ENCODE measurements at regions not wholly inside any gene's neighbourhood (a gene's known extent, or its start where the extent isn't known, plus 50 kb on each side); places are given as distances from the start of the nearest gene placed in this dataset.

- no peak overlapping the region for H3K4me2 ChIP-seq (ENCODE audit: low read length)
- H2AFZ ChIP-seq (ENCODE audit: low read depth, low read length, poor library complexity, severe bottlenecking): no peak overlapping the region
- CTCF ChIA-PET: no interaction called here
- peaks cover 10 to 16% of the 10 kb centered on the region in 2 experiments for H3K4me1 ChIP-seq (ENCODE audit: control insufficient read depth in 1 of 2, insufficient read depth in 2 of 2, low read length in 2 of 2)
- TF ChIP-seq ZNF274 (IDR thresholded peaks at IDR 0.05; ENCODE audit: low read depth, low read length) (no peak), EGR1 (IDR thresholded peaks at IDR 0.05; ENCODE audit: low read depth) (no peak), REST (IDR thresholded peaks at IDR 0.05; ENCODE audit: low read depth) (no peak), ZFX (IDR thresholded peaks at IDR 0.05) (no peak), SP1 (IDR thresholded peaks at IDR 0.05; ENCODE audit: low read depth) (no peak)
- intact Hi-C loops (cut with micrococcal nuclease): no loop called here
- no peak overlapping the region for H3K4me3 ChIP-seq (replicated peaks in 1 of 2; ENCODE audit: low read depth in 1 of 2, low read length in 2 of 2)
- DNase-seq (ENCODE audit: low read depth, low spot score) (no peak), ATAC-seq (no peak)
- no peaks in the 10 kb centered on the region for H4K20me1 ChIP-seq (ENCODE audit: insufficient read depth)
- BruUV-seq (replicated peaks): no TSS peak
- H3K27me3 ChIP-seq (ENCODE audit: insufficient read depth, low read length): no peaks in the 10 kb centered on the region
- H3K9me2 ChIP-seq (ENCODE audit: insufficient read depth): no peaks in the 10 kb centered on the region
- H3K79me2 ChIP-seq (ENCODE audit: insufficient read depth, low read length): no peaks in the 10 kb centered on the region
- RAD21 ChIA-PET (ENCODE audit: low non-redundant PET in 1 of 2, low total read pairs in 2 of 2, uncharacterized antibody in 2 of 2, unreplicated experiment in 2 of 2): no interaction called here
- no peak overlapping the region for H3K27ac ChIP-seq (ENCODE audit: low read depth, low read length)
- H3K36me3 ChIP-seq (ENCODE audit: control insufficient read depth in 1 of 2, insufficient read depth in 2 of 2, low read length in 2 of 2): no peaks in the 10 kb centered on the region
- no peaks in the 10 kb centered on the region for H3K9me3 ChIP-seq (ENCODE audit: control insufficient read depth in 1 of 2, insufficient read depth in 1 of 2, low read depth in 1 of 2, low read length in 2 of 2)
- no peak overlapping the region for H3K9ac ChIP-seq (ENCODE audit: low read length)
- POLR2A ChIA-PET: interaction anchor here (1.3 kb wide), 1 partner anchor 11 kb away, joined by 3 read pairs; no protein-coding TSS in a partner anchor
These were observed 105.5 kb downstream of the TOMM20 start for GRCh38 chr1:235022981-235023710.
